Embryonic facial prominence (tissue), 1 donor: ENCODE measurements at regions not wholly inside any gene's neighbourhood (a gene's known extent, or its start where the extent isn't known, plus 50 kb on each side); places are given as distances from the start of the nearest gene placed in this dataset.
"Not testable (repeated sequence)": the region's sequence is repeated elsewhere in the genome, so short reads cannot be mapped to it uniquely, and the experiment has no call there.

ENCODE experiments used
- DNase-seq: peaks from one replicate; pipeline ENCODE4 v3.0.0-alpha.2; 2016; ENCODE audit errors: extremely low spot score

- no peak for DNase-seq
Observed at GRCh38 chr2:194698012-194698411, 959.0 kb upstream of the SLC39A10 start.

- no peak for DNase-seq
Observed at GRCh38 chr2:194697439-194697838, 959.6 kb upstream of the SLC39A10 start.

- DNase-seq, result no peak
Observed at GRCh38 chr2:194696690-194697089, 960.3 kb upstream of the SLC39A10 start.

- DNase-seq, result no peak
Observed at GRCh38 chr2:194686569-194686968, 970.5 kb upstream of the SLC39A10 start.

- DNase-seq, result no peak
Observed at GRCh38 chr2:194674043-194674442, 983.0 kb upstream of the SLC39A10 start.

DNA sequence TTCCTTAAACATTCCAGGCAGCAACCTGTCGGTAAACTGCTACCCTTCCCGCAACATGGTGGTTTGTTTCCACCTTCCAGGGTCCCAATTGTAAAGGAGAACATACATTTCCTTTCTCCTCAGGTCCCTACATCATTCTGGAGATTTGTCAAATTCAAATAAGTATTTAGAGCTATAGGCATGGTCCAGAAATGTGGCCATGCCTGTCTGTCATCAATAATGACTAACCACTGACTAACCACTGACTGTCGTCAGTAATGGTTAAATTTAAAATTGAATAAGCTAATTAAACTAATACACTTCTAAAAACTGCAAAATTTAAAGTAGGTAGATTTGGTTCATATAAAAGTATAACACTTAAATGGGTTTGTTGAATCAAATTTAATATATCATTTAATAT, 984.0 kb upstream of the SLC39A10 start:
- DNase-seq, result no peak

- DNase-seq, result no peak
Observed at GRCh38 chr2:194661431-194661830, 995.6 kb upstream of the SLC39A10 start.

DNA sequence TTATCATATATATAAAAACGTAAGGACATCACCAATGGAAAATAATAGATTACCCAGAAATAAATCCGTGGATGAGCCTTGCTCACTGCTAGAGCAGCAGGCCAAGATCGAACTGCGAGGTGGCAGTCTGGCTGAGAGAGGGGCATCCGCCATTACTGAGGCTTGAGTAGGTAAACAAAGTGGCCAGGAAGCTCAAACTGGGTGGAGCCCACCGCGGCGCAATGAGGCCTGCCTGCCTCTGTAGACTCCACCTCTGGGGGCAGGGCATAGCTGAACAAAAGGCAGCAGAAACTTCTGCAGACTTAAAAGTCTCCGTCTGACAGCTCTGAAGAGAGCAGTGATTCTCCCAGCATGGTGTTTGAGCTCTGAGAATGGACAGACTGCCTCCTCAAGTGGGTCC, 1018.0 kb upstream of the SLC39A10 start:
- not testable (repeated sequence) for DNase-seq

GRCh38 chr2:194621945-194622344, 1035.1 kb upstream of the SLC39A10 start:
- no peak for DNase-seq

- DNase-seq, result no peak
Observed at GRCh38 chr2:194619366-194619765, 1037.7 kb upstream of the SLC39A10 start.

- no peak for DNase-seq
Observed at GRCh38 chr2:194618432-194618831, 1038.6 kb upstream of the SLC39A10 start.

GRCh38 chr2:194616334-194616733, 1040.7 kb upstream of the SLC39A10 start:
- no peak for DNase-seq

GRCh38 chr2:194610297-194610696, 1046.7 kb upstream of the SLC39A10 start:
- no peak for DNase-seq

DNA sequence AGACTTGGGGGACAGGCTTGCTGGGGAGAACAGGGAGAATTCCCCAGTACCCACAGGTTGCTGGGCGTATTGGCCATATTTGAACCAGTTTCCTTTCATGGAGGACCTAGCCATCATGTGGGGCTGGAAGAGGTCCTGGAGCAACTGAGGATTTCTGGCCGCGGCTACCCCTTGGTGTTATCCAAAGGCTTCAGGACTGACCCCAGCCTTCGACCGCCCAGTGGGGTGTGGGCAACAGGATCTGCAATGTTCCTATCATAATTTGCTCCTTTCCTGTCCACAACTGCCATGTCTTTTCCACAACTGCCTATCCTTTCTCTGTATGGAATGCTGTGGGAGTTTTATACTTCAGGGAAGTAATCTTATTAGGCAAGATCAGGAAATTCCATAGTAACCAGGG, 1053.6 kb upstream of the SLC39A10 start:
- no peak for DNase-seq

DNA sequence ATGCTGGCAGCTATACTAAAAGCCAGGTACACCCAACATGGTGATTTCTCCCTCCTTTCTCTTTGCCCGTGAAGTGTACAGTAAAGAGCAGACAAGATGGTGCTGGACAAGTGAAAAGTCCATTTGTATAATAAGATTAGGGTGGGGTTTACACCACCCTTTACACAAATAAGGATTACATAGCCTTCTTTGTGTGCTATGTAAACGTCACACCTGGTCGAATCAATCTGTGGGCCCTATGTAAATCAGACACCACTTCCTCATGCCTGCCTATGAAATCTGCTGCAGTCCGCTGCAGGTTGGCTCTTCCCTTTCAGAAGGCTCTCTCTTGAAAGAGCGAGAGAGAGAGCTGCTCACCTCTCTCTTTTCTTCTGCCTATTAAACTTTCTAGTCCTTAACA, 1054.3 kb upstream of the SLC39A10 start:
- DNase-seq, result no peak

- no peak for DNase-seq
Observed at GRCh38 chr2:194591192-194591591, 1065.8 kb upstream of the SLC39A10 start.

DNA sequence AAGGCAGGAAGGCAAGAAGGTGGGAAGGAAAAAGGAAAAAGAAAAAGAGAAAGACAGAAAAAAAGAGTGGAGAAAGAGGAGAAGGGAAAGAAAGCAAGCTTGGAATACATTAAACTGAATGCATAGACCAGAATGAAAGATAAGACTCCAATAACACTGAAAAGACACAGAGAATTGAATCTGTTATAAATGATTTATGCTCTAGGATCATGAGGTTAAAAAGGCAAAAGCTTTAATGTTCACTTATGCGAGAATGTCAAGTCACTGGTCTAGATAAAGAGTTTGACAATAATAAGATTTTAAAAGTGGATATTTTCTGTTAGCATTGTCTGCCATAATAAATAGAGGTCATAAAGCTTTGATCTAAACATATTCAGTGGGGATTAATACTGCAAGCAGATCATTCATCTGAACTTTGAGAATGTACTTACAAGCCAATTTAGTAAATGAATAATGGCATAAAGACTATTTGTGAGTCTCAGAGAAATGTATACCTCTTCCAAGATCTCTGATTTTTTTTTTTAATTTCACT, 1069.2 kb upstream of the SLC39A10 start:
- no peak for DNase-seq

DNA sequence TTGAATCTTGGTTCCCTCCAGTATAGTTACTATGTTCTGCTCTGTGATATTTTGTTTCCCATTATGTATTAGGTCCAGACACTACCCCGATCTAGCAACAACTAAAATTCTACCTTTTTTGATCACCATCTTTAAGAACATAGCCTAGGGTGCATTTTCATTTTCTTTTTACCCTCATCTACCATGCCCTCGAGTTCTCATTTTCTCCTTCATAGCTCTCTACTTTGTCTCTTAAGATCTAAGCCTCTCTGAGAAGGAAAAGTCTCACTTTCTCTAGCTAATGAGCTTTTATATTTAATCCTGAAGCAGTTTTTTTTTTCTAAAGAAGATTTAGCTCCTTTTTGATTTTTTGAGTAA, 1089.4 kb upstream of the SLC39A10 start:
- DNase-seq, result no peak

- DNase-seq, result no peak
Observed at GRCh38 chr2:194566907-194567660, 1089.9 kb upstream of the SLC39A10 start.

GRCh38 chr2:194564422-194564821, 1092.6 kb upstream of the SLC39A10 start:
- no peak for DNase-seq

DNA sequence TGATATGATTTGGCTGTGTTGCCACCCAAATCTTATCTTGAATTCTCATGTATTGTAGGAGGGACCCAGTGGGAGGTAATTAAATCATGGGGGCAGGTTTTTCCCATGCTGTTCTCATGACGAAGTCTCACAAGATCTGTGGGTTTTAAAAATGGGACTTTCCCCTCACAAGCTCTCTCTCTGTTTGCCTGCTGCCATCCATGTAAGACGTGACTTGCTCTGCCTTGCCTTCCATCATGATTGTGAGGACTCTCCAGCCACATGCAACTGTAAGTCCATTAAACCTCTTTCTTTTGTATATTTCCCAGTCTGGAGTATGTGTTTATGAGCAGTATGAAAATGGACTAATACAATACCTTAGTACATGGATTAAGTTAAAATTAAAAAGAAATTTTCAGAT, 1094.7 kb upstream of the SLC39A10 start:
- DNase-seq, result no peak

DNA sequence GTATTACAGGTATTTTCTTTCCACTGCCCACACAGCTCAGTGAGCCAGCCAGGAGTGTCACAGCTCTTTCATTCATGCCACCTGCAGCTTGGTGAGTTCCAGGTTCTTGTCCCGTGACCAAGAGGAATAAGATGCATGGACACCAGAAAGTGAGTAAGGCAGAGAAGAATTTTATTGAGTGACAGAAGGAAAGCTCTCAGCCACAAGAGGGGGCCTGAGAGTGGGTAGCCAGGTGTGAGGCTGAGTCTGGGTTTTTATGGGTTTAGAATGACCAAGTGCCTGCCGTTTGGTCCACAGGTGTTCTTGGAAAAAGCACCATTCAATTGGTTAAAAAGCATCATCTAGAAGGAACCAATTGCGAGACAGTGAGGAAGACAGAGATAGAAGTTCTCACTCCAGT, 1097.1 kb upstream of the SLC39A10 start:
- DNase-seq, result no peak

GRCh38 chr2:194559523-194559922, 1097.5 kb upstream of the SLC39A10 start:
- no peak for DNase-seq

- DNase-seq, result no peak
Observed at GRCh38 chr2:194557993-194558392, 1099.0 kb upstream of the SLC39A10 start.
